HG02943 (cell line): ENCODE measurements at regions not wholly inside any gene's neighbourhood (a gene's known extent, or its start where the extent isn't known, plus 50 kb on each side); places are given as distances from the start of the nearest gene placed in this dataset.
"Not testable (repeated sequence)": the region's sequence is repeated elsewhere in the genome, so short reads cannot be mapped to it uniquely, and the experiment has no call there.

Experiments used
- ATAC-seq: cut with Tn5 transposase; IDR thresholded peaks from one replicate; pipeline ENCODE4 v1.9.1; 2021; ENCODE audit warnings: mild to moderate bottlenecking, low read depth, moderate library complexity; ENCODE audit not compliant: unreplicated experiment

DNA sequence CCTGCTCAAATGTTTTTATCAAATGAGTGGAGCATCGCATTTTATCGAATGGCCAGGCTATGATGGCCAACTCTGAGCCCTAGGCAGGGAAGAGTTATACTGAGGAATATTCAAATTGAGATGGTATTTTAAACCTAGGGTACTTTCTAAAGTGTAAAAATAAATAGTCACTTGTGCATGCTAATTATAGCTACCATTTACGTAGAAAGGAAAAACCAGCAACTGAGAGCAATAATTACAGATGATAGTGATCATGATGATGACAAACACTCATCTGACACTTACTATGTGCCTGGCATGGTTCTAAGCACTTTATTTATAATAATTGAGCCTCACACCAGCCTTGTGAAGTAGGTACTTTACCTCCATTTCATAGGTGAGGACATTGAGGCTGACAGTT lies 455.7 kb downstream of the CD83 start:
- no peak for ATAC-seq

DNA sequence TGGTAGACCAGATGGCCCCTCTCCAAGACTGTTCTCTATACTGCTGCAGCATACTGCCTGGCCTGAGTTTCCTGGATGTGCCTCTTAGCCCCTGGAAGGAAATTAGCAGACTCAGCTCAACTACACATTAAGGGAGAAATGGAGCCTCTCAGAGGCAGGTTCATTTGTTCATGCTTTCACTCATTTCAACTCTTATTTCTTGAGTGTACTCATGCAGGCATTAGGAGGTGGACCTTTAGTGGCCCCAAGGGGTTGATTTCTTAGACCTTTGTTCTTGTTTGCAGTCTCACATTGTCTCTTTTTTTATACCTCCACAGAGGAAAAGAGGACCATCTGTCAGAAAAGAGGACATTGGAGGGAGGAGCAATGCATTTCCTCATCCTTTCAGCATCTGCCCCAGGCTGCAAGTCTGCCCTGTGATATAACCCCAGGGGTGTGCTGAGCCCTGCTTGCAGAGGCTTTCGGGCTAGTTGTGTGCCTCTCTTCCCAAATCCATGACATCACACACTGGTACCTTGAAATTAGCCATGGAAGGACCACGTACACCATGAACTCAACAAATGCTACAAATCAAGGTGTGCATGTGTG lies 456.2 kb downstream of the CD83 start:
- ATAC-seq = no peak

DNA sequence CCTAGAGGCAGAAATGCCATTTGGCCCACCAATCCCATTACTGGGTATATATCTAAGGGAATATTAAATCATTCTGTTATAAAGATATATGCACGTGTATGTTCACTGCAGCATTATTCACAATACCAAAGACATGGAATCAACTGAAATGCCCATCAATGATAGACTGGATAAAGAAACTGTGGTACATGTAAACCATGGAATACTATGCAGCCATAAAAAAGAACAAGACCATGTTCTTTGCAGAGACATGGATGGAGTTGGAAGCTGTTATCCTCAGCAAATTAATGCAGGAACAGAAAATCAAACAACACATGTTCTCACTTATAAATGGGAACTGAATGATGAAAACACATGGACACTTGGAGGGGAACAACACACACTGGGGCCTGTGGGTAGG lies 458.4 kb downstream of the CD83 start:
- ATAC-seq = no peak

DNA sequence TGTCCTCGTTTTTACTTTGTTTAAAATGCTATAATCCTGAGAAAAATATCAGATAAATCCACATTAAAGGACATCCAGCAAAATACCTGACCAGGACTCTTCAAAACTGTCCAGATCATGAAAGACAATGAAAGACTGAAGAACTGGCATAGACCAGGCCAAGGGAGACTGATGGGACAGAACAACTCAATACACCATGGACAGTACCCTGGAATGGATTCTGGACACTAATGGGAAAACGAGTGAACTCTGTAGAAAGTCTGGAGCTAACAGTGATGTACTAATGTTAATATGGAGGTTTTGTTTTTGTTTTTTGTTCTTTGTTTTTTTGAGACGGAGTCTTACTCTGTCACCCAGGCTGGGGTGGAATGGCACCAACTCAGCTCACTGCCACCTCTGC lies 461.4 kb downstream of the CD83 start:
- ATAC-seq = no peak

DNA sequence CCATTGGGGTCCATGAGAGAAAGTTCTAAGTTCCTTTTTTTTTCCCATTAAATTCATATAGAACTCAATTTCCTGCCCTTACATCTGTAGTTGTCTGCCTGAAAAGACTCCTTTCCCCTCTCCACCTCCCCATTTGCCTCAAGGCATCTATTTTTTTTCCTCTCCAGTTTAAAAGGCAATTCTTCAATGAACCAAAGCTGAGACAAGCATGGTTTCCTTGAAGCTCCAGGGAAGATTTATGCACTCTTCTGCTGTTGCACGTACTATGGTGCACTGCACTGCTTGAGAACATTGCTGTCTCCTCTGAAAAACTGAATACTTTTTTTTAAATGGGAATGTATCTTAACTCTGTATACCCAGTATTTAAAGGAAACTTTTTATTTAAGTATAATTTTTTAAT lies 465.2 kb downstream of the CD83 start:
- ATAC-seq = no peak

DNA sequence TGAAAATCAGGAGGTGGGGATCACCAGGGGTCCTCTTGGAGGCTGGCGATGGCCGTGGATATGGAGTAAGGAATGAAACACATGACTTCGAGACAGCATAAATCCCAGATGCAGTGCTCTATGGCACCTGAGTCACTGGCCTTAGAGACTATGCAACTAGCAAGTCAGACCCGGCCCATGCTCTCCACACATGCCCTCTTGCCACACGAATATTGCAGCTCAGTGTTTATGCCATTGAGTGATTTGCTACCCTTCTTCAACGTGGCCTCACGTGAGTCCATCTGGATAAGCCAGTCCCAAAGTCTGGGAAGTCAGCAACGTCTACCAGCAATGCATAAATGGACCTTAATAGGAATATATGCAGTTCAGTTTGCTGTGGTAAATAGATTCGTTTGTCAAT lies 466.3 kb downstream of the CD83 start:
- no peak for ATAC-seq

DNA sequence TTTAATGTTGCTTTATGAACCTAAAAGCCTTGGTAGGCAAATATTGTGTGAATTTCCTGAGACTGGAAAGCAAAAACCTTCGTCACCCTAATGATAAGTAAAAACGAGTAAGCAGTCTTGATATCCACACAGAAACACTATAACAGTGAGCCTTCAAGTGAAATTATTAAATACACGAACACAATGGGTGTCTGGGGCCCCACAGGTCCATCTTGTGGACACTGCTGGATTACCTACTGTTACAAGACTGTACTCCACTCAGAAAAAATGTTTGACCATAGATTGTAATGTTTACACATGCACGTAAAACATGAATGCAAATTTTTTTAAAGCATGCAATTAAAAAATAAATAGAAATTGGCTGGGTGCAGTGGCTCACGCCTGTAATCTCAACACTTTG lies 466.9 kb downstream of the CD83 start:
- no peak for ATAC-seq

DNA sequence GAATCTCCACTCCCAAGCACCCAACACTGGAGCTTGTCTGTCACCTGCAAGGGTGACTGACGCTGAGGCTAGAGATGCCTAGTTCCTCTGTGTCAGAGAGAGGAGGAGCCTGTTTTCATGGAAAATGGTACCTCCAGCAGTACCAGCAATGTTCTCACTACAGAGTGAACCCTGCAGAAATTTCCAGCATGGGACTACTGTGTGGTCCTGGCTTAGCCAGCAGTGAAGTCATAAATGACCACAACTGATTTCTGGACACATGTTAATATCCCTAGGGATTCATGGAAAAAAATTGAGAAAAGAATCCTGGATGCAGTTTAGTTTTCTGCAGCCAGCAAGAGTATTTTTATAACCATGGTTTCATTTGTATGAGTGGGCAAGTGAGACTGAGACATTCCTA lies 468.1 kb downstream of the CD83 start:
- ATAC-seq = no peak

DNA sequence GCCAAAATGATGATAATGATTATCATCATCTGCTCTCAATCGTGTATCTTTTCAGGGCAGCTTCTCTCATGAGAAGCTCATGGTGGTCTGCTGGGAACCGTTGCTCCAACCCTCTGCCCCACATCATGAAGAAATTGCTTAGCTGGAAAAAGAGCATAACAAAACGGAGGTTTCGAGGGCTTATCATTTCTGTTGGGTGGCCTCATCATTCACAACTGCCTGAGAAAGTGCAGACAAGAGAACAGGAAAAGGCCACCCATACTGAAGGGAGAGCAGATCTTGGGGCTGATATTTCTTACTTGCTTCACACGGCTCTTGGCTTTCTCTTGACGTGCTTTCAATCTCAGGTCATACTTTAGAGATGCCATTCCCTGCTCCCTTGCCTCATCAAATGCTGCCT lies 471.6 kb downstream of the CD83 start:
- ATAC-seq = no peak

DNA sequence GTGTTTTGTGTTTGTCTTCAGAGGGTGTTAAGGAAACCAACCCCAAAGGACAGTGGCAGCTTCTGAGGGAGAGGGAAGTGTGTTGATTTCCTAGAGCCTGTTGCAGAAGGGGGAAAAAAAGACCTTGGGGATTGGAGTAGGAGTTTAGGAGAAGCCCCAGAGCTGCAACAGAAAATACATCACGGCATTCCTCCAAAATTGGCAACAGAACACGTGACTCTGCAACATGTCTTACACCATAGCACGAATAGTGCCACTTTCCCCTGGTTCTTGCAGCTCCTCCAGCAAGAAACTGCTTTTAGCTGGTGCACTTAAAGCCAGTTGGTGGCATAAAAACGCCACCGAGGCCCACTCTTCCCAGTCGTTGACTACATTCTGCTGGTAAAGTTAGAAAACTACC lies 473.0 kb downstream of the CD83 start:
- ATAC-seq = no peak

DNA sequence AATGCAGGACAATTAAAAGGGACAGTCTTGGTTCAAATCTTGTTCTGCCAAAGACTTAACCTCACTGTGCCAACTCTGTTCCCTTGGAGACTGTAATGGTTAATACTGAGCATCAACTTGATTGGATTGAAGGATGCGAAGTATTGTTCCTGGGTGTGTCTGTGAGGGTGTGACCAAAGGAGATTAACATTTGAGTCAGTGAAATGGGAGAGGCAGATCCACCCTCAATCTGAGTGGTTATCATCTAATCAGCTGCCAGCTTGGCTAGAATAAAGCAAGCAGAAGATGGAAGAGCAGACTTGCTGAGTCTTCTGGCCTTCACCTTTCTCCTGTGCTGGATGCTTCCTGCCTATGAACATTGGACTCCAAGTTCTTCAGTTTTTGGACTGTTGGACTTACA lies 474.4 kb downstream of the CD83 start:
- ATAC-seq = no peak

DNA sequence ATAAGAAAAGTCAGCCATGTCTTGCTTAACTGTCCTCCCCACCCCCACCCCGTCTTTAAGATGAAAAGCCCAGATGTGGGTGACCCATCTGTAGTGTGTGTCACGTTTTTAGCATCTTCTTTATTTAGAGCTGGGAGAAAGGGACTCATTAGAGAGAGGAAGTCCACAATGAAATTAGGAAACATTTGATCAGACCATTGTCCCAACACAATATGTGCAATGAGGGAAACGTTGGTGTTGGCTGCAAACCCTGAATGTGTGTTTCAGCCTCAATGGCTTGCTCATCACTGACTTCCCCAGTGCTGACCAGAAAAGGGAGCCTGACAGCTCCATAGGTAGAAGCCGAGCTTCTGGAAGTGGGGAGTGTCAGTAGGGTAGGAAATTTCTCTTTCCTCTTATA lies 475.7 kb downstream of the CD83 start:
- ATAC-seq = no peak

DNA sequence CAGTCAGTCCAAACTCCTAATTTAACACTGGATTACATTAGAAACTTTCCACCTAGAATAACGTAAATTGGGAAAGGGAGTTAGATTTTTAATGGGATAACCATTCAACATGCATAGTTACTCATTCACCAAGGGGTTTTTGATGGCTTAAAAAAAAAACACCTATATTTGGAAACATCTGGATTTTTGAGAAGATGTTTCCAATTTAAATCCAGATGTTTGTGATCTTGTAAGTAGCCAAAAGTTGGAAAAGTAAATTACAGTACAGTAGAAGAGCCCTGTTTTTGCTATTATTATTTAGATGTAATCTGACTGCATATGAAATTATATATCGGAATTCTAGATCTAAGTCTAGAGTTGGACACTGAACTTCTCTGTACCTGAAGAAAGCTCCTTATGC lies 478.2 kb downstream of the CD83 start:
- ATAC-seq = no peak

DNA sequence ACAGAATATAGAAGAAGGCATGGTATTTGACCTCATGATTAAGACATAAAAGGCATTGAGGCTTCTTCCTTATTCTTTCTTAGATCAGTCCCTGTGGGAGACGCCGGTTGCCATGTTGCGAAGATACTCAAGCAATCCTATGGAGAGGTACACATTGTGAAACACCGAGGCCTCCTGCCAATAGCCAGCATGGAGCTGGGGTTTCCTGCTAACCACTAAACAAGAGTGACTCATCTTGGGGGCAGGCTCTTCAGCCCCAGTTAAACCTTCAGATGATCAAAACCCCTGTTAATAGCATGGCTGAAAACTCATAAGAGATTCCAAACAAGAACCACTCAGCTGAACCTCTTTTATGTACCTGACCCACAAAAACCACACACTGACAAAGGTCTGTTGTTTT lies 478.8 kb downstream of the CD83 start:
- no peak for ATAC-seq

DNA sequence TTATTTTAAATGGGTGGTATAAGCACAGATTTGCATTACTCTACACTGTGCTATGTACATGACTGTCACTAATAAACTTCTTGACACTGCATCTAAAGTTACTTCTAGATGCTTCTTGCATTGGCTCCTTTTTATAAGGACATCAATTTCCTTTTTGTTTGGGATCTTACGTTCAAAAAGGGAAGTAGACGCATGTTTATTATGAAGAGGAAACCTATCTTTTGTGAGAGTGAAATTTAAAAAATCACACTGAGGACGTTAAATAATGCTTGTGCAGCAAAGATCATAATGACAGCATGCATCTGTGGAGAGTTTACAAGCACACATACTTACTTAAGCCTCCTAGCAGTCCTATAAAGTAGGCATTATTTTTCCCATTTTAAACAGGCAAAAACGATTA lies 479.5 kb downstream of the CD83 start:
- ATAC-seq = no peak

DNA sequence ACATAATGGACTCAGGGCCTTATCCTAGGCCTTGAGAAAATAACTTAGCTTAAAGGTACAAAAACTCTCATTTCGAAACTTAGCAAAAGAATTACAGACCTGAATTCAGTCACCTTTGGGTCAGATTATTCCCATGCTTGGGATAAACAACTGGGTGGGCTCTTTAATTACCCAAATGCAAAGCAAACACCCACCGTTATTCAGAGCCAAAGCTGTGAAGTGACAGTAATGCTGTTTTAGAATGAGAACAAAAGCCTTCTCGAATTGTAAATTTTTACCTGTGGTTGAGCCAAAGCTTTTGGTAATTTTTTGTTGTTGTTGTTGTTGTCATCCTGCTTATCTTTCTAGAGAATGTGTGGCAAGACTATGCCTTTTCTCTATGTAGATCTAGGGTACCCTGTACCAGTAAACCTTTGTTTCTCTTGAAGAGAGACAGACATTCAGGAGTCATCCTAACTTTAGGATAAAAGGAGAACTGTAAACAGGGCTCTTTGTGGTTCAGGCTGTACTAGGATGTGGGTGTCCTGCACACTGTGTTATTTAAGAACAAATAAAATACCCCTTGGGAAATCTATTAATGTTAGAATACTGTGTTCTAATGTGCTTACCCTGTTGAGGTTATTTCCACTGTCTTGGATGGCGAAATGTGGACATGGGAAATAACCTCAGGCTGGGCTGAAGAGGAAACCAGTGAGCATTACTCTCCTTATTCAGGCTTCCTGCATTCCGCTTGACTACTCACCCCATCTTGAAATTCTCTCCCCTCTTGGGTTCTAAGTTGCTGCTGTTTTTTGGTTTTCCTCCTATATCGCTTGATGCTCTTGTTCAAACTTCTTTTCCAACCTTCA lies 480.7 kb downstream of the CD83 start:
- ATAC-seq = no peak

DNA sequence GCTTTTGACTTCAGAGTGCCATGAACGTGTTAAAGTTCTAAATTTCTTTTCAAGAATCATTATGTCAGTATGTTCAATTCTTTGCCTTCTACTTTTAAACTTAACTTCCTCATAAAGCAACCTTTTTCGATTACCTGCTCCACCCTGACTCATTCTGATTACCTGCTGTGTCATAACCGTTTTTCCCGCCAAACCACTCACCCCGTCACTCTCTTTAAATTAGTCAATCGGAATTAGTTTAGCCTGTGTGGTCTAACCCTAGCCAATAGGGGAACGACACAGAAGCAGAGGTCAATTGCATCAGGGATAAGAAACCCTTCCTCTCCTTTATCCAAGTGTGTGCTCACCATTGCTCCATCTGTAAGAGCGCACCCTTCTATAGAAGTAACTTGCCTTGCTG lies 482.7 kb downstream of the CD83 start:
- ATAC-seq = not testable (repeated sequence)

DNA sequence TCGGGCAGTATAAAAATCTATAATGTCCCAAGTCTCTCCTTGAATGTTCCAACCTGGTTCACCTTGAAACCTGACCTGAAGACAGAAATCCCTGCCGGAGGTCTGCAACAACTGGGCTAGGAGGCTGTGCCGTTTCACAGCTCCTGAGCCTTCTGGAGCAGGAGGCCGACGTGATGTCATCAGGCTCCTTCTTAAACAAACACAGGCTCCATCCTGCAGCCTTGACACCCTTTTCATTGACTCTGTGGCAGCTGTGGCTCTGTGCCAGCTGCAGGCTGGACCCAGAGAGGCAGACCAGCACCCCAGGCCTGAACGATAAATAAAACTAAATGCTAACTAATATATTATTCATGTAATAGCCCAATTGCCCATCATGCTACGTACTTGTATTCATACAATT lies 483.9 kb downstream of the CD83 start:
- ATAC-seq = no peak

DNA sequence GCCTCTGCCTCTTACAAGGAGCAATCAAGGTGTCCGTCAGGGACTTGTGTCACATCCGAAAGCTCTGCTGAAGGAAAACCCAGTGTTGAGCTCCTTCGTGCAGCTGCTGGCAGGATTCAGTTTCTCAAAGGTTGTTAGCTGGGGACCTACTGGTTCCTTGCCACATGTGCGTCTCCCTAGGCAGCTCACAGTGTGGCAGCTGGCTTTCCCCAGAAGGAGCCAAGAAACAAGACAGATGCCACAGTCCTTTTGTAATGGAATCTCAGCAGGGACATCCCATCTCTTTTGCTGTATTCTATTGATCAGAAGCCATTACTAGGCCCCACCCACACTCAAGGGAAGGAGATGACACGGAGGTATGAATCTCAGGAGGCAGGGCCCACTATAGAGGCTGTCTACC lies 488.8 kb downstream of the CD83 start:
- no peak for ATAC-seq

DNA sequence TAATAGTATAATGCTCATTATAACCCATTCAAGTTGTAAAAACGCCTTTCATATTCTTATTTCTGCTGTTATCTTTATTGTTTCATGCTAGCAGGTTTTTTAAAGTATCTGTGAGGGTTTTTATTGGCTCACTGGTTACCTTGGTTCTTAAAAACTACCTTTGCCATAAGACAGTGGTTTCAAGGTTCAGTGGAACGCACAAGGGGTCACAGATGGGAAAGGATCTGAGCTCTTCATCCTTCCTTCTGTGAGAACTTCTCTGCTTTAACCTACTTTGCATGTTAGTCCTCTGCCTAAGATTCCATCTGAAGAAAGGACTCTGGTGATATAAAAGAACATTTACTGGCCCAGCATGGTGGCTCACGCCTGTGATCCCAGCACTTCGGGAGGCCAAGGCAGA lies 492.6 kb downstream of the CD83 start:
- no peak for ATAC-seq

DNA sequence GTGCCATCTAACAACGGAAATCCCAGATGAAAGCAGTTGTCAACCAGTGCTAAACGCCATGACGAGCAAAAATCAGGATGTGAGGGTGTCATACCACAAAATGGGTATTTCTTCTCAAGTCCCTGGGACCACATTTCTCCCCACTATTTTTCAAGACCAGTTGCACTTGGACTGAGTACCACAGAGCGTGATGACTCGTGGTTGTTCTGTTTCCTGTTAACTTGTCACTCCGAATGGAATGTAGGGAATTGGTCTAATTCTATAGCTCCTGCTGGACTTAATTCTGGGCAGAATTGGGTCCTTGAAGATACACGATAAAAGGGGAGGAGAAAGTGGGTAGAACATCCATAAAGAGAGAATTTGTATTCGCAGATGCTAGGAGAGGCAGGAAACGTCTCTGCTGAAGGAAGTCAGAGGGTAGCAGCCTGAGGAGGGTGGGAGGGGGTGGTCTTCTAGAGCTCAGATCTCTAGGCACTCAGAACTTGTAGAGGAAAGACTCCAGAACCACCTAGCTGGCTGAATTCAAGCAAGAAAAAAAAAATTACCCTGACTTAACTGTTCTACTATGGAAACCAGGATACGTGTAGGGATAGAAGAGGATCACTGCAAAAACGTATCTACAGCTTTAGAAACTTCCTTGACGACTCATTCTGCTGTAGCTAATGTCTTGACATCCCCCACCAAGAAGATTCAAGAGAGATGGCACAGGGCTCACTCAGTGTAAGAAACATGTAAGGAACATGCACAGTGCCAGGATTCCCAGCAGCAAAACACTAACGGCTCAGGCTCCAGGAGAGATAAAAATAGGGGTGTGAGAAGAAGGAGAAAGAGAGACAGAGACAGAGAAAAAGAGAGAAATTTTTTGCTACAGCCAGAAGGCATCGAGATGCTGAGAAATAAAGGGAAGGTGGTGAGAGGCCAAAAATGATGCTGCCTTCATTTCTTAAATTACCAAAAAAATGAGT lies 494.7 kb downstream of the CD83 start:
- no peak for ATAC-seq
